GM18508 (cell line): ENCODE measurements at regions not wholly inside any gene's neighbourhood (a gene's known extent, or its start where the extent isn't known, plus 50 kb on each side); places are given as distances from the start of the nearest gene placed in this dataset.

Experiments
- ATAC-seq: cut with Tn5 transposase; IDR thresholded peaks from one replicate; pipeline ENCODE4 v1.9.1; 2021; ENCODE audit warnings: moderate number of reproducible peaks; ENCODE audit not compliant: insufficient read depth, unreplicated experiment

- no peak for ATAC-seq
Measured at GRCh38 chr2:199136681-199137080, 321.1 kb downstream of the SATB2 start.

- no peak for ATAC-seq
Measured at GRCh38 chr2:199136242-199136641, 321.5 kb downstream of the SATB2 start.

GRCh38 chr2:199131876-199132275 lies 325.9 kb downstream of the SATB2 start:
- no peak for ATAC-seq

- no peak for ATAC-seq
Measured at GRCh38 chr2:199131136-199131655, 326.5 kb downstream of the SATB2 start.

GRCh38 chr2:199130501-199130900 lies 327.2 kb downstream of the SATB2 start:
- no peak for ATAC-seq

GRCh38 chr2:199128476-199129229 lies 329.1 kb downstream of the SATB2 start:
- no peak for ATAC-seq

- ATAC-seq: no peak
Measured at GRCh38 chr2:199119796-199120195, 337.9 kb downstream of the SATB2 start.

GRCh38 chr2:199118673-199119112 lies 339.0 kb downstream of the SATB2 start:
- no peak for ATAC-seq

GRCh38 chr2:199115169-199115568 lies 342.6 kb downstream of the SATB2 start:
- no peak for ATAC-seq

GRCh38 chr2:199113111-199113510 lies 344.6 kb downstream of the SATB2 start:
- no peak for ATAC-seq

GRCh38 chr2:199111458-199111857 lies 346.3 kb downstream of the SATB2 start:
- no peak for ATAC-seq

- no peak for ATAC-seq
Measured at GRCh38 chr2:199108056-199108455, 349.7 kb downstream of the SATB2 start.

- ATAC-seq: no peak
Measured at GRCh38 chr2:199105826-199106225, 351.9 kb downstream of the SATB2 start.

- ATAC-seq: no peak
Measured at GRCh38 chr2:199101487-199101886, 356.3 kb downstream of the SATB2 start.

- no peak for ATAC-seq
Measured at GRCh38 chr2:199100326-199101110, 357.2 kb downstream of the SATB2 start.

GRCh38 chr2:199092419-199092818 lies 365.3 kb downstream of the SATB2 start:
- ATAC-seq: no peak

GRCh38 chr2:199085261-199085660 lies 372.5 kb downstream of the SATB2 start:
- no peak for ATAC-seq

- ATAC-seq: no peak
Measured at GRCh38 chr2:199070322-199070949, 387.3 kb downstream of the SATB2 start.

- ATAC-seq: no peak
Measured at GRCh38 chr2:199064201-199064600, 393.5 kb downstream of the SATB2 start.

GRCh38 chr2:199057936-199058335 lies 399.8 kb downstream of the SATB2 start:
- no peak for ATAC-seq

GRCh38 chr2:199055336-199055735 lies 402.4 kb downstream of the SATB2 start:
- no peak for ATAC-seq
